ENCODE measurements at regions not wholly inside any gene's neighbourhood (a gene's known extent, or its start where the extent isn't known, plus 50 kb on each side); places are given as distances from the start of the nearest gene placed in this dataset.

- TF ChIP-seq CTCF (IDR thresholded peaks at IDR 0.05), result no peak
- TF ChIP-seq JUN (IDR thresholded peaks at IDR 0.05), result no peak
- no peak for TF ChIP-seq SMC3 (IDR thresholded peaks at IDR 0.05)
- TF ChIP-seq RAD21 (conservative IDR thresholded peaks at IDR 0.05 in 1 of 2, IDR thresholded peaks at IDR 0.05 in 1 of 2), result no peak
- TF ChIP-seq HES2 (IDR thresholded peaks at IDR 0.05), result no peak
- no peak for TF ChIP-seq ZNF302 (CRISPR knock-in tag; IDR thresholded peaks at IDR 0.05)
These were observed 253.6 kb downstream of the C16orf95 start (continued) for GRCh38 chr16:87063543-87063942.

- Histone ChIP-seq H3K27ac (no peak overlapping the region), H3K4me1 (peaks cover 4% of the 10 kb centered on the region; the same call in 1 of the 3 replicates), H3K9me3 (no peaks in the 10 kb centered on the region), H3K4me3 (no peak overlapping the region), H3K4me2 (no peak overlapping the region)
- WGBS (ENCODE audit: missing lambda C conversion rate), result 81% methylated on average over 18 of the region's 18 CpGs
- no peak for ATAC-seq
- TF ChIP-seq KDM1A (IDR thresholded peaks at IDR 0.05; ENCODE audit: low read depth) (no peak), EHF (CRISPR knock-in tag; IDR thresholded peaks at IDR 0.05) (no peak), CBX8 (IDR thresholded peaks at IDR 0.05) (no peak), RNF2 (IDR thresholded peaks at IDR 0.05; ENCODE audit: borderline replicate concordance, low read depth) (no peak), HMGXB4 (CRISPR knock-in tag; IDR thresholded peaks at IDR 0.05; ENCODE audit: borderline replicate concordance) (no peak), SREBF2 (IDR thresholded peaks at IDR 0.05) (no peak), HEYL (CRISPR knock-in tag; IDR thresholded peaks at IDR 0.05) (no peak), CTCF (IDR thresholded peaks at IDR 0.05) (no peak), FOXS1 (CRISPR knock-in tag; IDR thresholded peaks at IDR 0.05) (no peak), CEBPB (IDR thresholded peaks at IDR 0.05) (no peak)
- ChIA-PET CTCF (interaction anchor here (0.6 to 4.1 kb wide), 3 partner anchors 21 to 502 kb away, joined by 3 to 37 read pairs (median 3); no protein-coding TSS in a partner anchor), POLR2A (no interaction called here)
- no peak for FAIRE-seq
- DNase-seq (ENCODE audit: low read depth in 1 of 2, low spot score in 1 of 2), result no peak
These were observed 252.3 kb downstream of the C16orf95 start for GRCh38 chr16:87064731-87065445.

GRCh38 chr16:87065446-87066132, 251.6 kb downstream of the C16orf95 start:
- H3K27ac ChIP-seq, result no peak overlapping the region
- H3K4me2 ChIP-seq, result no peak overlapping the region
- ChIA-PET CTCF (interaction anchor here (0.6 to 4.1 kb wide), 4 partner anchors 18 to 502 kb away, joined by 3 to 37 read pairs (median 3); no protein-coding TSS in a partner anchor), POLR2A (no interaction called here)
- no peak overlapping the region for H3K4me3 ChIP-seq
- 79% methylated on average over 14 of the region's 14 CpGs for WGBS (ENCODE audit: missing lambda C conversion rate)
- peaks cover 4% of the 10 kb centered on the region; the same call in 1 of the 3 replicates for H3K4me1 ChIP-seq
- DNase-seq (ENCODE audit: low read depth in 1 of 2, low spot score in 1 of 2), result no peak
- FAIRE-seq, result no peak
- ATAC-seq, result no peak
- H3K9me3 ChIP-seq, result no peaks in the 10 kb centered on the region
- TF ChIP-seq HES2 (IDR thresholded peaks at IDR 0.05), result no peak
- no peak for TF ChIP-seq EHF (CRISPR knock-in tag; IDR thresholded peaks at IDR 0.05)
- no peak for TF ChIP-seq SREBF2 (IDR thresholded peaks at IDR 0.05)
- no peak for TF ChIP-seq BCL3 (IDR thresholded peaks at IDR 0.05)
- no peak for TF ChIP-seq PBX3 (IDR thresholded peaks at IDR 0.05)
- TF ChIP-seq ELK1 (IDR thresholded peaks at IDR 0.05; ENCODE audit: low read depth, low read length), result no peak
- TF ChIP-seq TP53 (CRISPR knock-in tag; IDR thresholded peaks at IDR 0.05), result no peak
- TF ChIP-seq ZNF302 (CRISPR knock-in tag; IDR thresholded peaks at IDR 0.05), result no peak
- TF ChIP-seq ATOH8 (CRISPR knock-in tag; IDR thresholded peaks at IDR 0.05; ENCODE audit: low read depth), result no peak

Data from A549 (cell line).